AG04450 (cell line): ENCODE measurements at regions not wholly inside any gene's neighbourhood (a gene's known extent, or its start where the extent isn't known, plus 50 kb on each side); places are given as distances from the start of the nearest gene placed in this dataset.
A peak's percentile ranks its signal among the peaks of the same experiment; 100 is the strongest.

Source experiments
- CTCF ChIA-PET: fragments of 300-600, 350-600 bp; formaldehyde crosslinking; extraction: SDS; loops from one replicate; lab custom pipeline; 2022; ENCODE audit warnings: antibody characterized with exemption, inconsistent platforms; lab: Charles Lee
- POLR2A ChIA-PET: fragments of 350-600 bp; formaldehyde crosslinking; extraction: SDS; loops from one replicate; lab custom pipeline; 2021; ENCODE audit warnings: antibody characterized with exemption, inconsistent platforms; lab: Yijun Ruan, JAX
- DNase-seq: peaks from one replicate; pipeline ENCODE4 v3.0.0-alpha.2; 2011; ENCODE audit warnings: low read depth, low spot score
- H3K27ac ChIP-seq: one replicate; pipeline ENCODE4 v1.5.1; 2012; ENCODE audit warnings: low read depth, low read length, control low read depth
- H3K27me3 ChIP-seq: one replicate; pipeline ENCODE4 v1.6.0; 2012; ENCODE audit warnings: low read length; ENCODE audit not compliant: control insufficient read depth, insufficient read depth
- H3K4me3 ChIP-seq: 2 replicates; pipeline ENCODE4 v1.5.1; 2011; ENCODE audit warnings: mild to moderate bottlenecking, low read depth, low read length, control low read depth
- H3K9me3 ChIP-seq: 2 replicates; pipeline ENCODE4 v1.5.1; 2012; ENCODE audit warnings: low read length; ENCODE audit not compliant: control insufficient read depth, insufficient read depth
- CTCF ChIP-seq: IDR thresholded peaks from 2 replicates; pipeline ENCODE4 v1.5.1; 2011; ENCODE audit warnings: low read depth, low read length, control low read depth, inconsistent platforms

- Histone ChIP-seq H3K27ac (peak overlapping the region; percentile 98), H3K9me3 (peaks cover 2% of the 10 kb centered on the region), H3K27me3 (no peaks in the 10 kb centered on the region), H3K4me3 (no peak overlapping the region)
- ChIA-PET POLR2A (interaction anchor here (2.0 kb wide), 1 partner anchor 14 kb away, joined by 7 read pairs; no protein-coding TSS in a partner anchor), CTCF (no interaction called here)
- TF ChIP-seq CTCF: no peak
- DNase-seq: no peak
Measured at GRCh38 chr6:44059359-44060346, 67.6 kb downstream of the MRPL14 start.

GRCh38 chr6:44058617-44059358 is 68.5 kb downstream of the MRPL14 start:
- H3K27ac ChIP-seq: peak overlapping the region; percentile 98
- peaks cover 2% of the 10 kb centered on the region for H3K9me3 ChIP-seq
- POLR2A ChIA-PET: interaction anchor here (0.6 to 2.1 kb wide), 7 partner anchors 8 to 80 kb away, joined by 3 to 10 read pairs (median 3); no protein-coding TSS in a partner anchor
- DNase-seq: peak; percentile 97
- CTCF ChIA-PET: interaction anchor here (0.7 to 1.3 kb wide), 3 partner anchors 16 to 285 kb away, joined by 3 to 6 read pairs (median 3); no protein-coding TSS in a partner anchor
- TF ChIP-seq CTCF: no peak
- no peak overlapping the region for H3K4me3 ChIP-seq
- no peaks in the 10 kb centered on the region for H3K27me3 ChIP-seq

GRCh38 chr6:44057931-44058616 is 69.2 kb downstream of the MRPL14 start:
- Histone ChIP-seq H3K27ac (peak overlapping the region; percentile 98), H3K27me3 (no peaks in the 10 kb centered on the region), H3K4me3 (no peak overlapping the region), H3K9me3 (peaks cover 2% of the 10 kb centered on the region)
- ChIA-PET CTCF (interaction anchor here (0.7 to 1.3 kb wide), 3 partner anchors 17 to 285 kb away, joined by 3 to 6 read pairs (median 3); no protein-coding TSS in a partner anchor), POLR2A (interaction anchor here (0.6 to 2.1 kb wide), 8 partner anchors 9 to 523 kb away, joined by 3 to 10 read pairs (median 4); no protein-coding TSS in a partner anchor)
- DNase-seq: no peak
- TF ChIP-seq CTCF: no peak

GRCh38 chr6:44057238-44057930 is 69.9 kb downstream of the MRPL14 start:
- H3K9me3 ChIP-seq: peaks cover 2% of the 10 kb centered on the region; the same call in 1 of the 2 replicates
- ChIA-PET POLR2A (interaction anchor here (0.6 to 2.1 kb wide), 4 partner anchors 15 to 522 kb away, joined by 3 to 10 read pairs (median 8); no protein-coding TSS in a partner anchor), CTCF (interaction anchor here (1.2 to 1.3 kb wide), 2 partner anchors 17 to 284 kb away, joined by 3 to 6 read pairs; no protein-coding TSS in a partner anchor)
- TF ChIP-seq CTCF: no peak
- no peaks in the 10 kb centered on the region for H3K27me3 ChIP-seq
- H3K27ac ChIP-seq: peak overlapping the region; percentile 98
- H3K4me3 ChIP-seq: no peak overlapping the region
- DNase-seq: no peak
